GM12874 (cell line): ENCODE measurements at regions not wholly inside any gene's neighbourhood (a gene's known extent, or its start where the extent isn't known, plus 50 kb on each side); places are given as distances from the start of the nearest gene placed in this dataset.

Experiments used
- CTCF ChIP-seq: IDR thresholded peaks from 2 replicates; pipeline ENCODE4 v1.5.1; 2011; ENCODE audit warnings: low read depth, mild to moderate bottlenecking, control low read depth, low read length, moderate library complexity; ENCODE audit not compliant: insufficient read depth

GRCh38 chr11:114915871-114916805 is 237.8 kb downstream of the NXPE2 start:
- TF ChIP-seq CTCF = no peak

- TF ChIP-seq CTCF = no peak
Observed at GRCh38 chr11:114918286-114918685, 240.0 kb downstream of the NXPE2 start.

- no peak for TF ChIP-seq CTCF
Observed at GRCh38 chr11:114921697-114922096, 243.4 kb downstream of the NXPE2 start.

- no peak for TF ChIP-seq CTCF
Observed at GRCh38 chr11:114924042-114924441, 245.7 kb downstream of the NXPE2 start.

- no peak for TF ChIP-seq CTCF
Observed at GRCh38 chr11:114925591-114925990, 247.3 kb downstream of the NXPE2 start.

GRCh38 chr11:114928260-114928870 is 250.0 kb downstream of the NXPE2 start:
- no peak for TF ChIP-seq CTCF

- no peak for TF ChIP-seq CTCF
Observed at GRCh38 chr11:114929351-114930000, 251.1 kb downstream of the NXPE2 start.
